GM18858 (cell line): ENCODE measurements at regions not wholly inside any gene's neighbourhood (a gene's known extent, or its start where the extent isn't known, plus 50 kb on each side); places are given as distances from the start of the nearest gene placed in this dataset.

ENCODE experiments used
- ATAC-seq: cut with Tn5 transposase; IDR thresholded peaks from one replicate; pipeline ENCODE4 v1.9.1; 2021; ENCODE audit not compliant: unreplicated experiment

- no peak for ATAC-seq
Measured at GRCh38 chr5:60379907-60380306, 320.1 kb downstream of the DEPDC1B start.

- ATAC-seq = no peak
Measured at GRCh38 chr5:60377826-60378225, 322.1 kb downstream of the DEPDC1B start.

- ATAC-seq = no peak
Measured at GRCh38 chr5:60376860-60377259, 323.1 kb downstream of the DEPDC1B start.

GRCh38 chr5:60374409-60374808 lies 325.6 kb downstream of the DEPDC1B start:
- no peak for ATAC-seq

- ATAC-seq = no peak
Measured at GRCh38 chr5:60372786-60373185, 327.2 kb downstream of the DEPDC1B start.

- no peak for ATAC-seq
Measured at GRCh38 chr5:60371065-60371464, 328.9 kb downstream of the DEPDC1B start.

GRCh38 chr5:60370508-60370907 lies 329.5 kb downstream of the DEPDC1B start:
- no peak for ATAC-seq

GRCh38 chr5:60369391-60369790 lies 330.6 kb downstream of the DEPDC1B start:
- no peak for ATAC-seq

- ATAC-seq = no peak
Measured at GRCh38 chr5:60368100-60368499, 331.9 kb downstream of the DEPDC1B start.

- no peak for ATAC-seq
Measured at GRCh38 chr5:60366489-60366888, 333.5 kb downstream of the DEPDC1B start.

- ATAC-seq = no peak
Measured at GRCh38 chr5:60365001-60365400, 335.0 kb downstream of the DEPDC1B start.

GRCh38 chr5:60362158-60362557 lies 337.8 kb downstream of the DEPDC1B start:
- ATAC-seq = no peak

- ATAC-seq = no peak
Measured at GRCh38 chr5:60360355-60360754, 339.6 kb downstream of the DEPDC1B start.

GRCh38 chr5:60357302-60357701 lies 342.7 kb downstream of the DEPDC1B start:
- no peak for ATAC-seq

GRCh38 chr5:60356745-60357144 lies 343.2 kb downstream of the DEPDC1B start:
- no peak for ATAC-seq

GRCh38 chr5:60355181-60355580 lies 344.8 kb downstream of the DEPDC1B start:
- no peak for ATAC-seq

GRCh38 chr5:60354311-60354710 lies 345.7 kb downstream of the DEPDC1B start:
- ATAC-seq = no peak

GRCh38 chr5:60352992-60353599 lies 346.9 kb downstream of the DEPDC1B start:
- no peak for ATAC-seq

GRCh38 chr5:60350794-60351193 lies 349.2 kb downstream of the DEPDC1B start:
- ATAC-seq = no peak

- ATAC-seq = no peak
Measured at GRCh38 chr5:60349891-60350415, 350.0 kb downstream of the DEPDC1B start.

GRCh38 chr5:60346393-60346792 lies 353.6 kb downstream of the DEPDC1B start:
- no peak for ATAC-seq

GRCh38 chr5:60343102-60343501 lies 356.9 kb downstream of the DEPDC1B start:
- no peak for ATAC-seq

- no peak for ATAC-seq
Measured at GRCh38 chr5:60340965-60341471, 358.9 kb downstream of the DEPDC1B start.
